ENCODE measurements at regions not wholly inside any gene's neighbourhood (a gene's known extent, or its start where the extent isn't known, plus 50 kb on each side); places are given as distances from the start of the nearest gene placed in this dataset.
"Not testable (repeated sequence)": the region's sequence is repeated elsewhere in the genome, so short reads cannot be mapped to it uniquely, and the experiment has no call there.

GRCh38 chr4:188719794-188720193 is 580.6 kb downstream of the TRIML1 start:
- no peak for DNase-seq

GRCh38 chr4:188722911-188723310 is 583.7 kb downstream of the TRIML1 start:
- no peak for DNase-seq

- no peak for DNase-seq
Observed at GRCh38 chr4:188727746-188728145, 588.5 kb downstream of the TRIML1 start.

- no peak for DNase-seq
Observed at GRCh38 chr4:188728359-188728758, 589.1 kb downstream of the TRIML1 start.

- DNase-seq, result no peak
Observed at GRCh38 chr4:188732131-188732530, 592.9 kb downstream of the TRIML1 start.

- DNase-seq, result no peak
Observed at GRCh38 chr4:188735082-188735481, 595.8 kb downstream of the TRIML1 start.

- no peak for DNase-seq
Observed at GRCh38 chr4:188737251-188738002, 598.2 kb downstream of the TRIML1 start.

- not testable (repeated sequence) for DNase-seq
Observed at GRCh38 chr4:188738290-188738689, 599.0 kb downstream of the TRIML1 start.

GRCh38 chr4:188740172-188740571 is 600.9 kb downstream of the TRIML1 start:
- DNase-seq, result not testable (repeated sequence)

- DNase-seq, result not testable (repeated sequence)
Observed at GRCh38 chr4:188740791-188741190, 601.5 kb downstream of the TRIML1 start.

- DNase-seq, result no peak
Observed at GRCh38 chr4:188754372-188755002, 615.2 kb downstream of the TRIML1 start.

GRCh38 chr4:188767496-188767895 is 628.3 kb downstream of the TRIML1 start:
- no peak for DNase-seq

- DNase-seq, result no peak
Observed at GRCh38 chr4:188778905-188779304, 639.7 kb downstream of the TRIML1 start.

GRCh38 chr4:188779581-188779980 is 640.3 kb downstream of the TRIML1 start:
- no peak for DNase-seq

- DNase-seq, result no peak
Observed at GRCh38 chr4:188780028-188780427, 640.8 kb downstream of the TRIML1 start.

- DNase-seq, result no peak
Observed at GRCh38 chr4:188780686-188781085, 641.4 kb downstream of the TRIML1 start.

GRCh38 chr4:188781655-188782054 is 642.4 kb downstream of the TRIML1 start:
- no peak for DNase-seq

GRCh38 chr4:188783175-188783574 is 643.9 kb downstream of the TRIML1 start:
- DNase-seq, result no peak

- no peak for DNase-seq
Observed at GRCh38 chr4:188783606-188784160, 644.4 kb downstream of the TRIML1 start.

- DNase-seq, result not testable (repeated sequence)
Observed at GRCh38 chr4:188796600-188796999, 657.4 kb downstream of the TRIML1 start.

- DNase-seq, result not testable (repeated sequence)
Observed at GRCh38 chr4:188797011-188797410, 657.8 kb downstream of the TRIML1 start.

- DNase-seq, result no peak
Observed at GRCh38 chr4:188804861-188805260, 665.6 kb downstream of the TRIML1 start.

- no peak for DNase-seq
Observed at GRCh38 chr4:188811121-188811520, 671.9 kb downstream of the TRIML1 start.

All from anterior cingulate cortex (tissue), 58 donors.